ENCODE measurements at regions not wholly inside any gene's neighbourhood (a gene's known extent, or its start where the extent isn't known, plus 50 kb on each side); places are given as distances from the start of the nearest gene placed in this dataset.
"Not testable (repeated sequence)": the region's sequence is repeated elsewhere in the genome, so short reads cannot be mapped to it uniquely, and the experiment has no call there.

DNA sequence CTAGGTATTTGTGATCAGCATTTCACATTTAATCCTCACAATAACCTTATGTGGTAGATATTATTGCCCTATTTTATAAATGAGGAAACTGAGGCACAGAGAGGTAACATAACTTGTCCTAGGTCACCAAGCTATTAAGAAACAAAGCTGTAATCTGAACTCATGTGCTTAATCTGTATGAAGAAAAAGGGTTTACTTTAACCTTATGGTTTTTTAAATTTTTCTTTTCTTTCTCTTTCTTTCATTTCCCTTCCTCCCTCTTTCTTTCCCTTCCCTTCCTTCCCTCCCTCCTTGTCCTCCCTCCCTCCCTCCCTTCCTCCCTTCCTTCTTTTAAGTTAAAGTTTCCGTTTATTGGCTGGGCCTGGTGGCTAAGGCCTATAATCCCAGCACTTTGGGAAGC, 105.2 kb upstream of the AMZ2 start:
- DNase-seq = no peak

DNA sequence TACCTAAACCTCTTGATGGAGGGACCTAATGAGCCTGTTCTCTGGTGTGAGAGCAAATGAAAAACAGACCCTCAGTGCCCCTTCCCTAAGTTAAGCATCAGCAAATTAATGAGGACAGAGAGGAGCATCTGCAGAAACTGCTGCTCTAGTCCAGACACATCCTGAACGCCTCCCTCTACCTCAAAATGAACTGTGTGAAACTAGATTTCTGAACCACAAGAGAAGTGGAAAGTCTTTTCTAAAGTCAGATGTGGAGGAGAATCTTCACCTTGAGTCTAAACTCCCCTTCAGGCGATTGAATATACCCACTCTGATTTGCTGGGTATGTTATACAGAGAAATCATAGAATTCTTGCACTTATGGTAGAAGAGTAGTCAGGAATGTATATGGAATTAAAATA, 104.4 kb upstream of the AMZ2 start:
- DNase-seq = no peak

- DNase-seq = no peak
Observed at GRCh38 chr17:68145088-68145487, 102.8 kb upstream of the AMZ2 start.

GRCh38 chr17:68148936-68149335, 98.9 kb upstream of the AMZ2 start:
- DNase-seq = no peak

GRCh38 chr17:68152161-68152571, 95.7 kb upstream of the AMZ2 start:
- no peak for DNase-seq

DNA sequence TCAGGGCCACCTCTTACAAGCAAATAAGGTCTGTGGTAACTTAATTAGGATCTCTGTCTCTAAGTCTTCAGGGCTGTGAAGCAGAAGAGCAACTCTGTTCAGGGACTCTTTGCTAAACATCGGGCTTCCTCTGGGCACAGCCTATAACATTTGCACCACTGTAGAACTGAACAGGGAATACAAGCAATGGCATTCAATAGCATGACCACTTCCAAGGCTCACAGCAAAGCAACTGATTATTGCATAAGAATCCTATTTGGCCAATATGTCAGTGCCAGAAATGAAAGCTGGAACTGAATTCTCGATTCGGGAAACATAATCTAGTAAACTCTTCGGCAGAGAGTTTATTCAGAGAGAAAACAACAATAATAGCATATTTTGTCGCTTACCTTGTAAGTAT, 92.2 kb upstream of the AMZ2 start:
- no peak for DNase-seq

- DNase-seq = no peak
Observed at GRCh38 chr17:68161644-68162428, 86.0 kb upstream of the AMZ2 start.

- DNase-seq = not testable (repeated sequence)
Observed at GRCh38 chr17:68168273-68169164, 79.3 kb upstream of the AMZ2 start.

DNA sequence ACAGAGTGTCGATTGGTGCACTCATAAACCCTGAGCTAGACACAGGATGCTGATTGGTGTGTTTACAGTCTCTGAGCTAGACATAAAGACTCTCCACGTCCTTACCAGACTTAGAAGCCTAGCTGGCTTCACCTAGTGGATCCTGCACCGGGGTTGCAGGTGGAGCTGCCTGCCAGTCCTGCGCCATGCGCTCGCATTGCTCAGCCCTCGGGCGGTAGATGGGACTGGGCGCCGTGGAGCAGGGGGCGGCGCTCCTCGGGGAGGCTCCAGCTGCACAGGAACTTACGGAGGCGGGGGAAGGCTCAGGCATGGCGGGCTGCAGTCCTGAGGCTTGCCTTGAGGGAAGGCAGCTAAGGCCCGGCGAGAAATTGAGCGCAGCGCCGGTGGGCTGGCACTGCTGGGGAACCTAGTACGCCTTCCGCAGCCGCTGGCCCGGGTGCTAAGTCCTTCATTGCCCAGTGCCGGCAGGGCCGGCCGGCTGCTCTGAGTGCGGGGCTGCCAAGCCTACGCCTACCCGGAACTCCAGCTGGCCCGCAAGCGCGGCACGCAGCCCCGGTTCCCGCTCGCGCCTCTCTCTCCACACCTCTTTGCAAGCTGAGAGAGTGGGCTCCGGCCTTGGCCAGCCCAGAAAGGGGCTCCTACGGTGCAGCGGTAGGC, 78.5 kb upstream of the AMZ2 start:
- DNase-seq = not testable (repeated sequence)

GRCh38 chr17:68169840-68170239, 78.0 kb upstream of the AMZ2 start:
- no peak for DNase-seq

DNA sequence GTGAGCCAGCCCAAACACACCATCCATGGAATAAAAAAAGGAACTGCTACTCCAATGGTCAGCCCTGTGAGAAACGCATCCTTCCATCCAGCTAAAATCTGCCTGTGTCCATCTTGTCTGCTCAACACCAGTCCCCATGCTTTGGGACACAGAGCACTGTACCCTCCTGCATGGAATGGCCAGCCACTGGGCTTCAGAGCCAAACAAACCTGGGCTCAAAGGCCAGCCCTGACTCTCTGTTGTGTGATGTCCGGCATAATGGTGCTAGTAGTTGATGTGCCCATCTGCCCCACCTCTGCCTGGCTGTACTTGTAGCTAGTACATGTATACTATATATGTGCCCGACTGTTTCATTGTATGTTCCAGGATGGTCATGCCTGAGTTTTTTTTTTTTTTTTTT, 77.6 kb upstream of the AMZ2 start:
- DNase-seq = no peak

DNA sequence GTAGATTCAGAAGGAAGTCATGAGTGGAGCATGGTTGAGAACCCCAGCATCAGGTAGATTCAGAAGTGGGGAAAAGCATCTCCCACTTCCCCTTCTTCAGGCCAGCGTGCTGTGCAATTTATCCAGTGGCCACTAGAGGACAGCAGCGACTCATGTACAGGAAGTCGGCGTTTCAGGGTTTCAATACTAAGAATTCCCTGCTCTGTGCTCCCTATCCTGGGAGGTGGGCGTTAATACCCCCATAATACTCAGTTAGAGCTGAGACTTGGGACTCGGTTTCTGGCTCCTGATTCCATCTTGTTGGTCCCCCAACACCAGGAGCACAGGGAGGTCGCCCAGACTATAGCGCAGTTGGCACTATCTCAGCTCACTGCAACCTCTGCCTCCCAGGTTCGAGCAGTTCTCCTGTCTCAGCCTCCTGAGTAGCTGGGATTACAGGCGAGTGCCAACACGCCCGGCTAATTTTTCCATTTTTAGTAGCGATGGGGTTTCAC, 75.3 kb upstream of the AMZ2 start:
- peak; percentile 74 for DNase-seq

GRCh38 chr17:68175416-68175815, 72.4 kb upstream of the AMZ2 start:
- no peak for DNase-seq

DNA sequence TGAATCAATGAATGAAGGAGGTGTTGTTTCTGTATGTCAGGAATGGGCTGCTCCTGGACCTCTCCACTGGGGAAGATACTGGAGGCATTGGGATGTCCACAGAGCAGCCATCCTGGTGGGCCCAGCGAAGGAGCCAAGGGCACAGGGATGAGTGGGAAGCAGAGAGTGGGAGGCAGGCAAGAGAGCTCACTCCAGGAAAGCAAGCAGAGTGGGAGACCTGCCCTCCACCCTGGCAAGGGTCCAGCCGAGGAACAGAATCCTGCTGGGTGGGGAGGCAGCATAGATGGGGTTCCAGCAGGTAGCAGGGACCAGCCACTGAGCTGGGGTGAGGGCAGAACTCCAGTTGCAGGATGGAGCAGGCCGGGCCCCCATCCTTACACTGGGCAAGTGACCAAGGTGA, 71.9 kb upstream of the AMZ2 start:
- no peak for DNase-seq

DNA sequence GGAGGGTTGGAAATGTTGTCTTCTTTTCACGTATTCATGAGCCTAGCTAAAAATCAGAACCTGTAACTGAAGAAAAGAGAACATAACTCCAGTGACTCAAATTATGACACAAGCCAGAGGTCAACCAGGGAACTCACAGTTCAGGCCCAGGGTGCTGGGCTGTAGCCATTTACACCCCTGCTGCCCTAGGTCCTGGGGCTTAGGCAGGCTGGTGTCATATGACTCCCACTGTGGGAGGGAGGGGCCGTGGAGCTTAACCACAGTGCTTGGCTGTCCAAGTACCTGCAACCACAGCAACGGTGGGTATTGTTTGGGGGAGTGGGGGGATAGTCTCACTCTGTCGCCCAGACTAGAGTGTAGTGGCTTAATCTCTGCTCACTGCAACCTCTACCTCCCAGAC, 71.1 kb upstream of the AMZ2 start:
- DNase-seq = no peak

DNA sequence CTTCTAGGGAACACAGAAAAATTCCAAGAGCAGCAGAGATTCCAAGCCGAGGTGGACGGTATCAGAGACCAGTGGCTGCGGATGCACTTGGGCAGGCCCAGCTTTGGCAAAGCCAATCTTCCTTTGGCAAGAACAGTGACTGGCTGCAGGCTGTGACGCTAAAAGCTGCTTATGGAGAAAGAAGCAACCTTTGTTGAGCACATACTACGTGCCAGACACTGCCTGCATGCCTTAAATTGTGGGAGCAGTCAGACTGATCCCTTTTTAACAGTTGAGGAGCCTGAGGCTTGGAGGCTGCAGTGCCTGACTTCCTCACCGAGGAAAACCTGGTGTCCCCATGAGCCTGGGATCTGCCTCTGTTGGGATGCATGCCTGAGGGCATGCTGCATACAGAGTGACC, 69.0 kb upstream of the AMZ2 start:
- no peak for DNase-seq

DNA sequence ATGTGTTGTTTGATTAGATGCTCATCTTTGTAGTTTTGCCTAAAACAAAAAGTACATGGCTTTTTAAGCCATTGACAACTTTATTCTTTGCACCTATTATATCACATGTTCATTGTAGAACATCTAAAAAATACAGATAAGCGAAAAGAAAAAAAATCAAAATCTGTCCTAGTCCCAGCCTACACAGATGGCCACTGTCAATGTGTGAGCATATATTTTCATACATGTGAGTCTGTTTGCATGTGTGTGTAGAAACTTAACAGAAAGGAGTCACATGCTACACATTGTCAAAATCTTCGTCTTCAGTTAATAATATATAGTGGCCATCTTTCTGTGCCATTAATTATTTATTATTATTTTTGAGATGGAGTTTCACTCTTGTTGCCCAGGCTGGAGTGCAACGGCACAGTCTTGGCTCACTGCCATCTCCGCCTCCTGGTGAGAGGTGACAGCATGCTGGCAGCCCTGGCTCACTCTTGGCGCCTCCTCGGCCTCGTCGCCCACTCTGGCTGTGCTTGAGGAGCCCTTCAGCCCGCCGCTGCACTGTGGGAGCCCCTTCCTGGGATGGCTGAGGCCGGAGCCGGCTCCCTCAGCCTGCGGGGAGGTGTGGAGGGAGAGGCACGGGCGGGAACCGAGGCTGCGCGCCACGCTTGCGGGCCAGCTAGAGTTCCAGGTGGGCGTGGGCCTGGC, 68.5 kb upstream of the AMZ2 start:
- DNase-seq = no peak

- no peak for DNase-seq
Observed at GRCh38 chr17:68179926-68180285, 67.9 kb upstream of the AMZ2 start.

DNA sequence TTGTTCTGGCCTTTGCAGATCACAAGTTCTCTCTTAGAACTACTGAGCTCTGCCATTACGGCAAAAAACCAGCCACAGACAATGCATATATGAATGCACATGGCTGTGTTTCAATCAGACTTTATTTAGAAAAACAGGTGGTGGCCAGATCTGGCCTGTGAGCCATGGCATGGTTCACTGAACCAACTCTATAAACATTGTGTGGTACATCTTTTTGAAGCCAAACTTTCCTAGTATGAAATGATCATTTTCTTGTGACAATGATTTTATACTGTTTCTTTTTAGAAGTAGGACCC, 65.9 kb upstream of the AMZ2 start:
- no peak for DNase-seq

- no peak for DNase-seq
Observed at GRCh38 chr17:68182940-68183551, 64.8 kb upstream of the AMZ2 start.

DNA sequence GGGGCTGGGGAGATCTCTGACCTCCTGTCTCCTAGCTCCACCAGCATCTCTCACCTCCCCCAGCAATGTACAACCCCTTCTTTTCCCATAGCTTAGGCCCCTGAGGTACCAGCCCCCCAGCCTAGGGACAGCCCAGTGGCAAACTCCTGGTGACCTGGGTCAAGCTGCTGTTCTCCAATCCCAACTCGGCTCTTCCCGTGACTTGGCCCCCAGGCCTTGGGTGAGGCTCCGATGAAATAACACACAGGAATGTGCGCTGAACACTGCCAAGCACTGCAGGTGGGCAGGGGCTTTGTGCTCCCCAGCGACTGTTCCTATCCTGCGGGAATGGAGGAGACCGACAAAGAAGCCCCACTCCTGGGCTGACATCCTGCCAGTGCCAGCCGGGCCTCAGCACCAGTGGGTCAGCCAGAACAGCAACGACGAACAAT, 63.7 kb upstream of the AMZ2 start:
- no peak for DNase-seq

DNA sequence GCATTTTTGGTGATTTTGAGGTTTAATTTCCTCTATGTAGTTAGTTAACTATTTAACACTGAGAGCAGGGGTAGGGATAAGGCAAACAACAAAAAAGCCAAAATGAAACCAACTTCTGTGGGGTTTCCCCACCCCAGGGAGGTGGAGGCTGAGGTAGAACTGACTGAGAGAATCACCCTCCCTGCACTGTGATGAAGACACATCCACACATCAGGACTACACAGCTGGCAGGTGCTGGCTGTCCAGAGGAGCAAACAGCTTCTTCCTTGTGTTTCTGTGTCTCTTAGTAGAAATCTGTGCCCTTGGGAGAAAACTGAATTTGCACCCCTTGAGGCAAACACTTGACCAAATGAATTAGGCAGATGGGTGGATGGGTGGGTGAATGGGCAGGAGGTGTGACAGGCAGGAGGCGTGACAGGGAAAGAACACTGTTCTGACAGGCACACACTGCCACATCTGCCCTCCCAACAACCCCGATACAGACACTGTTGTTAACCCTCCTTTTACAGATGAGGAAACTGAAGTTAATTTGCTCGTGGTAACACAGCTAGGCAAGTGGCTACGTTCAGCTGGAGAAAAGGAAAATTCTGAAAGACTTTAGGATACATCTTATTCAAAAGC, 62.9 kb upstream of the AMZ2 start:
- DNase-seq = no peak

All from right forelimb (tissue), 1 donor.